ENCODE measurements at regions not wholly inside any gene's neighbourhood (a gene's known extent, or its start where the extent isn't known, plus 50 kb on each side); places are given as distances from the start of the nearest gene placed in this dataset.
"Not testable (repeated sequence)": the region's sequence is repeated elsewhere in the genome, so short reads cannot be mapped to it uniquely, and the experiment has no call there.

GRCh38 chr12:42912367-42912766 lies 322.8 kb upstream of the PRICKLE1 start:
- Histone ChIP-seq H3K27ac (ENCODE audit: low read depth, low read length) (no peak overlapping the region), H3K9me3 (ENCODE audit: insufficient read depth, low read depth, low read length) (no peaks in the 10 kb centered on the region), H4K20me1 (ENCODE audit: insufficient read depth, low read length) (no peaks in the 10 kb centered on the region), H2AFZ (ENCODE audit: low read depth, low read length) (no peak overlapping the region), H3K36me3 (ENCODE audit: insufficient read depth, low read length) (no peaks in the 10 kb centered on the region), H3K9ac (ENCODE audit: low read length) (no peak overlapping the region), H3K4me1 (ENCODE audit: insufficient read depth, low read length) (peaks cover 3% of the 10 kb centered on the region), H3K79me2 (ENCODE audit: insufficient read depth, low read length) (no peaks in the 10 kb centered on the region), H3K4me2 (ENCODE audit: low read length) (no peak overlapping the region), H3K27me3 (ENCODE audit: insufficient read depth, low read length) (no peaks in the 10 kb centered on the region), H3K4me3 (ENCODE audit: insufficient read depth, low read depth, low read length) (no peak overlapping the region)
- H3K9me3 Mint-ChIP-seq (ENCODE audit: unreplicated experiment) = peaks cover 16% of the 10 kb centered on the region
- H3K36me3 Mint-ChIP-seq (ENCODE audit: low read depth, unreplicated experiment) = peaks cover 2% of the 10 kb centered on the region
- no peak overlapping the region for H3K27ac Mint-ChIP-seq (ENCODE audit: unreplicated experiment)
- peaks cover 9% of the 10 kb centered on the region for H3K4me1 Mint-ChIP-seq (ENCODE audit: low read depth, unreplicated experiment)
- FAIRE-seq (no peak), DNase-seq (ENCODE audit: low read depth) (no peak)
- no peaks in the 10 kb centered on the region for H3K27me3 Mint-ChIP-seq (ENCODE audit: low read depth, unreplicated experiment)
- TF ChIP-seq, protein P1, sequence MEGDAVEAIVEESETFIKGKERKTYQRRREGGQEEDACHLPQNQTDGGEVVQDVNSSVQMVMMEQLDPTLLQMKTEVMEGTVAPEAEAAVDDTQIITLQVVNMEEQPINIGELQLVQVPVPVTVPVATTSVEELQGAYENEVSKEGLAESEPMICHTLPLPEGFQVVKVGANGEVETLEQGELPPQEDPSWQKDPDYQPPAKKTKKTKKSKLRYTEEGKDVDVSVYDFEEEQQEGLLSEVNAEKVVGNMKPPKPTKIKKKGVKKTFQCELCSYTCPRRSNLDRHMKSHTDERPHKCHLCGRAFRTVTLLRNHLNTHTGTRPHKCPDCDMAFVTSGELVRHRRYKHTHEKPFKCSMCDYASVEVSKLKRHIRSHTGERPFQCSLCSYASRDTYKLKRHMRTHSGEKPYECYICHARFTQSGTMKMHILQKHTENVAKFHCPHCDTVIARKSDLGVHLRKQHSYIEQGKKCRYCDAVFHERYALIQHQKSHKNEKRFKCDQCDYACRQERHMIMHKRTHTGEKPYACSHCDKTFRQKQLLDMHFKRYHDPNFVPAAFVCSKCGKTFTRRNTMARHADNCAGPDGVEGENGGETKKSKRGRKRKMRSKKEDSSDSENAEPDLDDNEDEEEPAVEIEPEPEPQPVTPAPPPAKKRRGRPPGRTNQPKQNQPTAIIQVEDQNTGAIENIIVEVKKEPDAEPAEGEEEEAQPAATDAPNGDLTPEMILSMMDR (IDR thresholded peaks at IDR 0.05; ENCODE audit: insufficient read depth, low read depth, low read length) = no peak
- no peak for TF ChIP-seq EZH2 (IDR thresholded peaks at IDR 0.05; ENCODE audit: insufficient read depth, low read length)
- no peak overlapping the region for H3K4me3 Mint-ChIP-seq (ENCODE audit: unreplicated experiment)

GRCh38 chr12:42910656-42911055 lies 321.1 kb upstream of the PRICKLE1 start:
- no peaks in the 10 kb centered on the region for H3K27me3 Mint-ChIP-seq (ENCODE audit: low read depth, unreplicated experiment)
- DNase-seq (ENCODE audit: low read depth) (no peak), FAIRE-seq (no peak)
- Histone ChIP-seq H3K4me1 (ENCODE audit: insufficient read depth, low read length) (peaks cover 3% of the 10 kb centered on the region), H3K27ac (ENCODE audit: low read depth, low read length) (no peak overlapping the region), H3K79me2 (ENCODE audit: insufficient read depth, low read length) (no peaks in the 10 kb centered on the region), H3K9ac (ENCODE audit: low read length) (no peak overlapping the region), H3K4me3 (ENCODE audit: insufficient read depth, low read depth, low read length) (no peak overlapping the region), H2AFZ (ENCODE audit: low read depth, low read length) (no peak overlapping the region), H3K36me3 (ENCODE audit: insufficient read depth, low read length) (no peaks in the 10 kb centered on the region), H3K9me3 (ENCODE audit: insufficient read depth, low read depth, low read length) (no peaks in the 10 kb centered on the region), H3K4me2 (ENCODE audit: low read length) (no peak overlapping the region), H4K20me1 (ENCODE audit: insufficient read depth, low read length) (no peaks in the 10 kb centered on the region), H3K27me3 (ENCODE audit: insufficient read depth, low read length) (no peaks in the 10 kb centered on the region)
- H3K27ac Mint-ChIP-seq (ENCODE audit: unreplicated experiment) = no peak overlapping the region
- peaks cover 2% of the 10 kb centered on the region for H3K36me3 Mint-ChIP-seq (ENCODE audit: low read depth, unreplicated experiment)
- peaks cover 3% of the 10 kb centered on the region for H3K4me1 Mint-ChIP-seq (ENCODE audit: low read depth, unreplicated experiment)
- H3K4me3 Mint-ChIP-seq (ENCODE audit: unreplicated experiment) = no peak overlapping the region
- H3K9me3 Mint-ChIP-seq (ENCODE audit: unreplicated experiment) = peaks cover 23% of the 10 kb centered on the region
- TF ChIP-seq, protein P1 (IDR thresholded peaks at IDR 0.05; ENCODE audit: insufficient read depth, low read depth, low read length) = no peak
- TF ChIP-seq EZH2 (IDR thresholded peaks at IDR 0.05; ENCODE audit: insufficient read depth, low read length) = no peak

- DNase-seq (ENCODE audit: low read depth) (no peak), FAIRE-seq (no peak)
- Histone ChIP-seq H3K9me3 (ENCODE audit: insufficient read depth, low read depth, low read length) (no peaks in the 10 kb centered on the region), H3K27me3 (ENCODE audit: insufficient read depth, low read length) (no peaks in the 10 kb centered on the region), H3K27ac (ENCODE audit: low read depth, low read length) (no peak overlapping the region), H3K4me3 (ENCODE audit: insufficient read depth, low read depth, low read length) (no peak overlapping the region), H4K20me1 (ENCODE audit: insufficient read depth, low read length) (no peaks in the 10 kb centered on the region), H3K4me1 (ENCODE audit: insufficient read depth, low read length) (no peaks in the 10 kb centered on the region), H2AFZ (ENCODE audit: low read depth, low read length) (no peak overlapping the region), H3K4me2 (ENCODE audit: low read length) (no peak overlapping the region), H3K9ac (ENCODE audit: low read length) (no peak overlapping the region), H3K79me2 (ENCODE audit: insufficient read depth, low read length) (no peaks in the 10 kb centered on the region), H3K36me3 (ENCODE audit: insufficient read depth, low read length) (no peaks in the 10 kb centered on the region)
- TF ChIP-seq, protein P1 (IDR thresholded peaks at IDR 0.05; ENCODE audit: insufficient read depth, low read depth, low read length) = no peak
- no peak for TF ChIP-seq EZH2 (IDR thresholded peaks at IDR 0.05; ENCODE audit: insufficient read depth, low read length)
- Mint-ChIP-seq H3K27me3 (ENCODE audit: low read depth, unreplicated experiment) (no peaks in the 10 kb centered on the region), H3K4me3 (ENCODE audit: unreplicated experiment) (no peak overlapping the region), H3K27ac (ENCODE audit: unreplicated experiment) (no peak overlapping the region), H3K4me1 (ENCODE audit: low read depth, unreplicated experiment) (no peaks in the 10 kb centered on the region), H3K36me3 (ENCODE audit: low read depth, unreplicated experiment) (no peaks in the 10 kb centered on the region), H3K9me3 (ENCODE audit: unreplicated experiment) (peaks cover 21% of the 10 kb centered on the region)
Observed at GRCh38 chr12:42908712-42909111, 319.2 kb upstream of the PRICKLE1 start.

- H3K27ac ChIP-seq (ENCODE audit: low read depth, low read length); H3K4me2 ChIP-seq (ENCODE audit: low read length); H3K4me1 ChIP-seq (ENCODE audit: insufficient read depth, low read length); H3K27me3 ChIP-seq (ENCODE audit: insufficient read depth, low read length); DNase-seq (ENCODE audit: low read depth); H3K4me3 ChIP-seq (ENCODE audit: insufficient read depth, low read depth, low read length); H3K27me3 Mint-ChIP-seq (ENCODE audit: low read depth, unreplicated experiment); H3K9me3 ChIP-seq (ENCODE audit: insufficient read depth, low read depth, low read length); H3K36me3 ChIP-seq (ENCODE audit: insufficient read depth, low read length); H3K9ac ChIP-seq (ENCODE audit: low read length); FAIRE-seq; H3K27ac Mint-ChIP-seq (ENCODE audit: unreplicated experiment); H3K79me2 ChIP-seq (ENCODE audit: insufficient read depth, low read length); H3K36me3 Mint-ChIP-seq (ENCODE audit: low read depth, unreplicated experiment); H4K20me1 ChIP-seq (ENCODE audit: insufficient read depth, low read length); H2AFZ ChIP-seq (ENCODE audit: low read depth, low read length); H3K4me1 Mint-ChIP-seq (ENCODE audit: low read depth, unreplicated experiment); H3K4me3 Mint-ChIP-seq (ENCODE audit: unreplicated experiment): not testable (repeated sequence)
- peaks cover 16% of the 10 kb centered on the region for H3K9me3 Mint-ChIP-seq (ENCODE audit: unreplicated experiment)
Observed at GRCh38 chr12:42906801-42907200, 317.3 kb upstream of the PRICKLE1 start.
